Mammary epithelial cell (primary cell): ENCODE measurements at regions not wholly inside any gene's neighbourhood (a gene's known extent, or its start where the extent isn't known, plus 50 kb on each side); places are given as distances from the start of the nearest gene placed in this dataset.

Source experiments
- CTCF ChIP-seq, 2 donors: IDR thresholded peaks in 1 of 2; conservative IDR thresholded peaks in 1 of 2; 2 replicates each; pipeline ENCODE4 v1.5.1; 2011 to 2012; ENCODE audit warnings: inconsistent platforms in 2 of 2, low read length in 2 of 2, mild to moderate bottlenecking in 2 of 2, control low read depth in 1 of 2, low read depth in 1 of 2; ENCODE audit not compliant: insufficient read depth in 1 of 2; ENCODE audit errors: extremely low read depth in 1 of 2
- EZH2 ChIP-seq: IDR thresholded peaks from 2 replicates; pipeline ENCODE4 v1.6.1; 2012; ENCODE audit warnings: low read length, inconsistent platforms, borderline replicate concordance

GRCh38 chr3:153257673-153258351 lies 95.8 kb downstream of the RAP2B start:
- TF ChIP-seq CTCF (conservative IDR thresholded peaks at IDR 0.05 in 1 of 2, IDR thresholded peaks at IDR 0.05 in 1 of 2; ENCODE audit: extremely low read depth in 1 of 2, insufficient read depth in 1 of 2, low read depth in 1 of 2, low read length in 2 of 2) (no peak), EZH2 (no peak)
